ENCODE measurements at regions not wholly inside any gene's neighbourhood (a gene's known extent, or its start where the extent isn't known, plus 50 kb on each side); places are given as distances from the start of the nearest gene placed in this dataset.
"Not testable (repeated sequence)": the region's sequence is repeated elsewhere in the genome, so short reads cannot be mapped to it uniquely, and the experiment has no call there.

DNA sequence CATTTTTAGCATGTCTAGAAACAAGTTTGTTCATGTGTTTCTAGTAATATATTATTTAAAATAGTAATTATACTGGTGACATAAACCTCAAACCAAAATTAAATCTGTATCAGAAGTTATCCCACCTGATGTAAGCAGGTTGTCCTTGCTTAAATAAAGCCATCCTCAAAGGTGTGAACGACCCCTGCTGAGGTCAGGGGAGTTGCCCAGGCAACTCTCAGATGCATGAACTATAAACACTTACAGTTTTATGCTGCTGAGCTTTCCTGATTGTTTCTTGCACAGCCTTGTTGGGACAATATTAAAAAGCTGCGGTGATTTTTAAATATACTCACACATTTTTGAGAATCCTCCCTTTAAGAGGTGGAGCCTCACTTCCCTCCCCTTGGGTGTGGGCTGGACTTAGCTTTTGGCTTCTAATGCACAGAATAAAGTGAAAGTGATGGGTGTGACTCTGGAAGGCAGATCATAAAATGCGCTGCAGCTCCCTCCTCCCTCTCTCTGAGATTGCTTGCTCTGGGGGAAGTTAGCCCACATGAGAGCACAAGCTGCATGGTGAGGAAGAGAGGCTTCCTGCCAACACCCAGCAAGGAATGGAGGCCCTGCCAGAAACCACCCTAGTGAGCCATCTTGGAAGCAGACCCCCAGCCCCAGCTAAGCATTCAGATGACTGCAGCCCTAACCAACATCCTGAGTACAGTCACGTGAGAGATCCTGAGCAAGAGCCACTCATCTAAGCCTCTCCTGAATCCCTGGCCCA, 152.7 kb downstream of the SKIDA1 start:
- no peaks in the 10 kb centered on the region for H3K9me3 ChIP-seq
- no peaks in the 10 kb centered on the region for H3K36me3 ChIP-seq
- no peak overlapping the region for H3K27ac ChIP-seq
- intact Hi-C loops (cut with DNase I; ENCODE audit: low total_unique reads): no loop called here
- peak in 1 of 2 donors; percentile 90 for DNase-seq
- H3K27me3 ChIP-seq: no peaks in the 10 kb centered on the region
- 38 to 52% (median 38%) methylated on average over 4 of the region's 4 CpGs for WGBS, 5 donors
- TF ChIP-seq, protein P1, sequence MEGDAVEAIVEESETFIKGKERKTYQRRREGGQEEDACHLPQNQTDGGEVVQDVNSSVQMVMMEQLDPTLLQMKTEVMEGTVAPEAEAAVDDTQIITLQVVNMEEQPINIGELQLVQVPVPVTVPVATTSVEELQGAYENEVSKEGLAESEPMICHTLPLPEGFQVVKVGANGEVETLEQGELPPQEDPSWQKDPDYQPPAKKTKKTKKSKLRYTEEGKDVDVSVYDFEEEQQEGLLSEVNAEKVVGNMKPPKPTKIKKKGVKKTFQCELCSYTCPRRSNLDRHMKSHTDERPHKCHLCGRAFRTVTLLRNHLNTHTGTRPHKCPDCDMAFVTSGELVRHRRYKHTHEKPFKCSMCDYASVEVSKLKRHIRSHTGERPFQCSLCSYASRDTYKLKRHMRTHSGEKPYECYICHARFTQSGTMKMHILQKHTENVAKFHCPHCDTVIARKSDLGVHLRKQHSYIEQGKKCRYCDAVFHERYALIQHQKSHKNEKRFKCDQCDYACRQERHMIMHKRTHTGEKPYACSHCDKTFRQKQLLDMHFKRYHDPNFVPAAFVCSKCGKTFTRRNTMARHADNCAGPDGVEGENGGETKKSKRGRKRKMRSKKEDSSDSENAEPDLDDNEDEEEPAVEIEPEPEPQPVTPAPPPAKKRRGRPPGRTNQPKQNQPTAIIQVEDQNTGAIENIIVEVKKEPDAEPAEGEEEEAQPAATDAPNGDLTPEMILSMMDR (IDR thresholded peaks at IDR 0.05): no peak
- no peak for TF ChIP-seq EP300 (IDR thresholded peaks at IDR 0.05)
- no peak for TF ChIP-seq POLR2AphosphoS5 (IDR thresholded peaks at IDR 0.05)
- no peak for TF ChIP-seq POLR2A (IDR thresholded peaks at IDR 0.05)
- H3K4me3 ChIP-seq: peak overlapping the region in 1 of 4 donors; percentile 1
- peaks cover 0 to 6% (median 6%) of the 10 kb centered on the region in 4 donors for H3K4me1 ChIP-seq

DNA sequence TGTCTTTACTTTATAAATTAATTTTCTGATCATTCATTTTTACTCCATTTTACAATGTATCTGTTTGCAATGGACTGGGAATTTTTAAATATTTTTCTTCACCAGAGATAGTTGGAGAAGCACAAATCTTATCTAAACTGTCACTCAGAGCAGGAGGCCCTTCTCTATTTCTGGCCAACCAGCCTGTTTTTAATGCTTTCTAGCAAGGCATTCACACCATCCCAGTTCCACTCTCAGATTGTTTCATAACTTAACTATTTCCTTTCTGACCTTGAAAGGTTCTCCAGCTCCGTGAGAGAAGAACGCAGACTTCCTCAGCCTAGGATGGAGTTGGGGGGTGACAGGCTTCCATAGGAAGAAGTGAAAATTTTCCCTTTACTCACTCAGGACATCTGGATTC, 155.8 kb downstream of the SKIDA1 start:
- Histone ChIP-seq H3K27ac (no peak overlapping the region), H3K9me3 (no peaks in the 10 kb centered on the region), H3K4me1 (peaks cover 0 to 6% (median 6%) of the 10 kb centered on the region in 4 donors), H3K36me3 (no peaks in the 10 kb centered on the region), H3K27me3 (no peaks in the 10 kb centered on the region), H3K4me3 (no peak overlapping the region)
- intact Hi-C loops (cut with DNase I; ENCODE audit: low total_unique reads): no loop called here
- 41 to 52% (median 47%) methylated on average over 2 of the region's 2 CpGs for WGBS, 5 donors
- peak in 1 of 2 donors; percentile 26 for DNase-seq
- no peak for TF ChIP-seq POLR2AphosphoS5 (IDR thresholded peaks at IDR 0.05)
- TF ChIP-seq, protein P1 (IDR thresholded peaks at IDR 0.05): no peak
- TF ChIP-seq POLR2A (IDR thresholded peaks at IDR 0.05): no peak
- no peak for TF ChIP-seq EP300 (IDR thresholded peaks at IDR 0.05)

- 76 to 81% (median 78%) methylated on average over 9 of the region's 9 CpGs for WGBS, 5 donors
- H3K4me3 ChIP-seq: no peak overlapping the region
- TF ChIP-seq POLR2AphosphoS5 (IDR thresholded peaks at IDR 0.05) (no peak), POLR2A (IDR thresholded peaks at IDR 0.05) (no peak), EP300 (IDR thresholded peaks at IDR 0.05) (no peak)
- TF ChIP-seq, protein P1 (IDR thresholded peaks at IDR 0.05): no peak
These were observed 156.6 kb downstream of the SKIDA1 start for GRCh38 chr10:21368728-21369425.

GRCh38 chr10:21368022-21368582, 157.4 kb downstream of the SKIDA1 start:
- intact Hi-C loops (cut with DNase I; ENCODE audit: low total_unique reads): no loop called here
- Histone ChIP-seq H3K9me3 (no peaks in the 10 kb centered on the region), H3K27ac (no peak overlapping the region), H3K4me1 (peaks cover 0 to 6% (median 6%) of the 10 kb centered on the region in 4 donors), H3K36me3 (no peaks in the 10 kb centered on the region), H3K27me3 (no peaks in the 10 kb centered on the region), H3K4me3 (no peak overlapping the region)
- peak in 1 of 2 donors; percentile 26 for DNase-seq
- 88 to 93% (median 90%) methylated on average over 8 of the region's 8 CpGs for WGBS, 5 donors
- TF ChIP-seq POLR2AphosphoS5 (IDR thresholded peaks at IDR 0.05): no peak
- TF ChIP-seq, protein P1 (IDR thresholded peaks at IDR 0.05): no peak
- no peak for TF ChIP-seq EP300 (IDR thresholded peaks at IDR 0.05)

More at GRCh38 chr10:21368728-21369425, 156.6 kb downstream of the SKIDA1 start:
- intact Hi-C loops (cut with DNase I; ENCODE audit: low total_unique reads): no loop called here
- peak in 1 of 2 donors; percentile 62 for DNase-seq
- Histone ChIP-seq H3K9me3 (no peaks in the 10 kb centered on the region), H3K36me3 (no peaks in the 10 kb centered on the region), H3K4me1 (peaks cover 0 to 6% (median 6%) of the 10 kb centered on the region in 4 donors), H3K27ac (no peak overlapping the region), H3K27me3 (no peaks in the 10 kb centered on the region)

GRCh38 chr10:21366108-21366507, 159.4 kb downstream of the SKIDA1 start:
- H3K27ac ChIP-seq; H3K27me3 ChIP-seq; H3K9me3 ChIP-seq; intact Hi-C loops (cut with DNase I; ENCODE audit: low total_unique reads); H3K4me1 ChIP-seq; DNase-seq; H3K36me3 ChIP-seq; H3K4me3 ChIP-seq: not testable (repeated sequence)
- 68 to 93% (median 85%) methylated on average over 6 of the region's 6 CpGs for WGBS, 5 donors

Measured in stomach (tissue), 8 donors.